Cardiac muscle cell (in vitro differentiated cells and primary cell): ENCODE measurements at regions not wholly inside any gene's neighbourhood (a gene's known extent, or its start where the extent isn't known, plus 50 kb on each side); places are given as distances from the start of the nearest gene placed in this dataset.
"Not testable (repeated sequence)": the region's sequence is repeated elsewhere in the genome, so short reads cannot be mapped to it uniquely, and the experiment has no call there.

Experiments
- DNase-seq, 2 donors: peaks; one replicate each; pipeline versions ENCODE4 v3.0.0 to v3.0.0-alpha.2; 2010 to 2017; ENCODE audit warnings: low read depth in 1 of 2, low spot score in 1 of 2
- H3K27ac ChIP-seq: fragments of 200-600 bp; sonication (generic); 2 replicates; pipeline ENCODE4 v1.5.1; 2016
- H3K27me3 ChIP-seq: fragments of 200-600 bp; sonication (generic); 2 replicates; pipeline ENCODE4 v1.6.0; 2016; ENCODE audit warnings: control low read depth
- H3K36me3 ChIP-seq: fragments of 200-600 bp; sonication (generic); 2 replicates; pipeline ENCODE4 v1.5.1; 2016; ENCODE audit warnings: control low read depth
- H3K4me1 ChIP-seq: fragments of 200-600 bp; sonication (generic); 2 replicates; pipeline ENCODE4 v1.8.1; 2017; ENCODE audit warnings: low read depth, mild to moderate bottlenecking, mixed run types
- H3K4me3 ChIP-seq: fragments of 200-600 bp; sonication (generic); 2 replicates; pipeline ENCODE4 v1.5.1; 2016; ENCODE audit warnings: mild to moderate bottlenecking
- H3K9me3 ChIP-seq: fragments of 200-600 bp; sonication (generic); 2 replicates; pipeline ENCODE4 v1.5.1; 2017; ENCODE audit warnings: low read depth, mild to moderate bottlenecking, control low read depth
- CTCF ChIP-seq: IDR thresholded peaks from 2 replicates; pipeline ENCODE4 v1.5.1; 2012; ENCODE audit warnings: low read depth, mild to moderate bottlenecking, low read length

- DNase-seq = no peak
- Histone ChIP-seq H3K4me1 (no peaks in the 10 kb centered on the region), H3K9me3 (no peaks in the 10 kb centered on the region), H3K27ac (no peak overlapping the region), H3K27me3 (no peaks in the 10 kb centered on the region), H3K36me3 (no peaks in the 10 kb centered on the region), H3K4me3 (no peak overlapping the region)
- no peak for TF ChIP-seq CTCF
Measured at GRCh38 chr17:54339731-54340130, 517.0 kb downstream of the KIF2B start.

GRCh38 chr17:54347495-54347894, 524.8 kb downstream of the KIF2B start:
- H3K4me1 ChIP-seq = no peaks in the 10 kb centered on the region

GRCh38 chr17:54348234-54348633, 525.5 kb downstream of the KIF2B start:
- Histone ChIP-seq H3K4me3 (no peak overlapping the region), H3K27ac (no peak overlapping the region), H3K36me3 (no peaks in the 10 kb centered on the region), H3K9me3 (no peaks in the 10 kb centered on the region), H3K4me1 (no peaks in the 10 kb centered on the region), H3K27me3 (no peaks in the 10 kb centered on the region)
- no peak for TF ChIP-seq CTCF
- no peak for DNase-seq

More at GRCh38 chr17:54347495-54347894, 524.8 kb downstream of the KIF2B start:
- Histone ChIP-seq H3K36me3 (no peaks in the 10 kb centered on the region), H3K4me3 (no peak overlapping the region), H3K9me3 (no peaks in the 10 kb centered on the region), H3K27me3 (no peaks in the 10 kb centered on the region), H3K27ac (no peak overlapping the region)
- no peak for DNase-seq
- TF ChIP-seq CTCF = no peak

- Histone ChIP-seq H3K36me3 (no peaks in the 10 kb centered on the region), H3K9me3 (no peaks in the 10 kb centered on the region), H3K4me3 (no peak overlapping the region), H3K27me3 (no peaks in the 10 kb centered on the region), H3K27ac (no peak overlapping the region), H3K4me1 (no peaks in the 10 kb centered on the region)
- TF ChIP-seq CTCF = no peak
- no peak for DNase-seq
Measured at GRCh38 chr17:54353789-54354525, 531.2 kb downstream of the KIF2B start.

- H3K27ac ChIP-seq, H3K27me3 ChIP-seq, DNase-seq, H3K4me3 ChIP-seq, H3K4me1 ChIP-seq, H3K9me3 ChIP-seq, H3K36me3 ChIP-seq: not testable (repeated sequence)
Measured at GRCh38 chr17:54361073-54361472, 538.3 kb downstream of the KIF2B start.

GRCh38 chr17:54368906-54369305, 531.7 kb upstream of the TOM1L1 start:
- H3K27me3 ChIP-seq = no peaks in the 10 kb centered on the region
- H3K36me3 ChIP-seq = no peaks in the 10 kb centered on the region
- H3K9me3 ChIP-seq = no peaks in the 10 kb centered on the region
- no peak for TF ChIP-seq CTCF
- no peak overlapping the region for H3K27ac ChIP-seq
- H3K4me3 ChIP-seq = no peak overlapping the region
- no peak for DNase-seq
- H3K4me1 ChIP-seq = peaks cover 14% of the 10 kb centered on the region
